CD4-positive, alpha-beta T cell treated with Interleukin-21 for 1 hour (primary cell): ENCODE measurements at regions not wholly inside any gene's neighbourhood (a gene's known extent, or its start where the extent isn't known, plus 50 kb on each side); places are given as distances from the start of the nearest gene placed in this dataset.

Source experiments
- DNase-seq: peaks from one replicate; pipeline ENCODE4 v3.0.0-alpha.2; 2020

DNA sequence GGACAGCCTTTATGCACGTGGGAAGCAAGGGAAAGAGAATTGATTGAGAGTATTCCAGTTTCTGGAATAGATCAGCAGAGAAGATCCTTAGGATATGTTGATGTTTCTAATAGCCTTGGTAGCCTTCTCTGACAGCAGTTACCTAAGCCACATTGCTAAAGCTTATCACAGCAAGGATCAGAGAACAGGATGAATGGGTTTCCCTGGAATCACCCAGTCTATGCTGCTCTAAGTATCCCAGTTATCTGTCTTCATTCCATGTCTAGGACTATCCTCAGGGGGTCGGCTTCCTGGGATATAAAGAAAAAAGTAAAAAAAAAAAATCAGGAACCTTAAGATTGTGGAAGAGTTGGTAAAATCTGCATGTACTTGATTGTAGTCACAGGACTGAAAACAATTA is 352.0 kb upstream of the AKR1E2 start:
- DNase-seq = no peak

DNA sequence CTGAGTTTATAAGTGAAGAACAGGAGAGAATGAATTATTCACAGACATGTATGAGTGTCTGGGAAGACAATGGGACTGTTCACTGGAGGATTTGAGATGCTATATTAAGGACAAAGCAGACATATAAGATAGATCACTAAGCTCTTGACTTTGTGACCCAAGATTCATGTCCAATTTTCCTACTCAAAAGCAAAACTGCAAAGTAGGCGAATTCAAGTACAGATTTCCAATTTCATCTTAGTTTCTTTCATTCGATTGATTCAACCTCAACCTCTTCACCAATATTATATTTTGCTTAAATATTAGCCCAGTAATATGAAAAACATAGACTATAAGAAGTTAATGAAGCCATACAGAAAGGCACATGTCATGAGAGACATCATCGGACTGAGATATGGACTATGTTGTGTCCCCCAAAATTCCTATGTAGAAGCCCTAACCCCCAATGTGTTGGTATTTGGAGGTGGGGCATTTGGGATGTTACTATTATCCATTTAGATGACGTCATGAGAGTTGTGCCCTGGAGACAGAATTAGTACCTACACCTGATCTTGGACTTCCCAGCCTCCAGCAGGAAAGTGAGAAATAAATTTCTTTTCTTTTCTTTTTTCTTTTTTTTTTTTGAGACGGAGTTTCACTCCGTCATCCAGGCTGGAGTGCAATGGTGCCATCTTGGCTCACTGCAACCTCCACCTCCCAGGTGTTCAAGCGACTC is 353.7 kb upstream of the AKR1E2 start:
- no peak for DNase-seq

GRCh38 chr10:4470231-4470835 is 355.7 kb upstream of the AKR1E2 start:
- no peak for DNase-seq

DNA sequence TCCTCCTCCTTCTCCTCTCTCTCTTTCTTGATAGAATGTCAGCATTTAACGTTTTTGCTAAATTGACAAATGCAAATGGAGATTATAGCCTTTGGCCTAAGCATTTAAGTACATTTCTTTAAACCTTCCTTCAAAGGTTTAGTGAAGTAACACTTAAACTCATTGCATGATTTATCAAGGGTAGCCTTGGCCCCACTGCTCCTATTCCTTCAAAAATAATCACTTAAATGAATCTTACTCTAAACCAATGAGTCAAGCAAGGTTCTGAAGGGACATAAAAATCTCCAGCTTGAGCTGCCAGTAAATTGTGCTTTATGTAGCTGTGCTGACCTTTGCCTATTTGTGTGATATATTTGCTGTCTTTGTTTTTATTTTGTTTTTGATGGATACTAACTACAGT is 358.5 kb upstream of the AKR1E2 start:
- DNase-seq = no peak

DNA sequence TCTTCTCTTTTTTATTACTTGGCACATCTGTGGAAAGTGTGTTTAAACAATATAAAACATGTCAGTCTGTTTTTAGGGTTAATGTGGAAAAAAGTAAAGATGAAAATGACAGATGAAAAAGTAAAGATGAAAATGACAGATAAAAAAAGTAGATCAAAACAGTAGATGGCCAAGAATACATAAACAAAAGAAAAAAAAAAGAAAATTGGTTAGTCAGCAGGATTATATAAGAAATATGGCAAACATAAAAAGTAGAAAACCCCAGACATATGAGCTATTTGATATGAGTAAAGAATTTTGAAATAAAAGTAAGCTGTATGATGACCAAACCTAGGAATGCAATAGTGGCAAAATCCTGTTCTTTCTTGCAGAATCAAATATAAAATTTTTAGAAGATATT is 365.7 kb upstream of the AKR1E2 start:
- DNase-seq = no peak

DNA sequence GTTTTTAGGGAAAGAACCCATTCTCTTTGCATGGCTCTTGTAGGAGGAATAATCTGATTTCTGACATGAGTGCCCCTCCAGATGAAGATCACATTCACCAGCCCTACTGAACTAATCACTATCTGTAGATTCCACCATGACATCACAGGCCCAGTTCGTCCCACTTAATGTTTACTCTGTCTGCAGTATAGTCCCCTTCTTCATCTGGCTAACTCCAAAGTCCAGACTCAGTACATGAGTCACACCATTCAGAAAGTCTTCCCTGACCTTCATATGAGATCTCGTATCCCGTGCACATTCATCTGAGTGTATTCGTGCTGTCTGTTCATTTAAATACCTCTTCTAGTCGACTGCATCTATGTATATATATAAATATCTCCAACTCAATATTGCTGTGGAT is 366.5 kb upstream of the AKR1E2 start:
- no peak for DNase-seq

GRCh38 chr10:4457597-4457996 is 368.4 kb upstream of the AKR1E2 start:
- DNase-seq = no peak

- DNase-seq = no peak
Measured at GRCh38 chr10:4456776-4457175, 369.2 kb upstream of the AKR1E2 start.

DNA sequence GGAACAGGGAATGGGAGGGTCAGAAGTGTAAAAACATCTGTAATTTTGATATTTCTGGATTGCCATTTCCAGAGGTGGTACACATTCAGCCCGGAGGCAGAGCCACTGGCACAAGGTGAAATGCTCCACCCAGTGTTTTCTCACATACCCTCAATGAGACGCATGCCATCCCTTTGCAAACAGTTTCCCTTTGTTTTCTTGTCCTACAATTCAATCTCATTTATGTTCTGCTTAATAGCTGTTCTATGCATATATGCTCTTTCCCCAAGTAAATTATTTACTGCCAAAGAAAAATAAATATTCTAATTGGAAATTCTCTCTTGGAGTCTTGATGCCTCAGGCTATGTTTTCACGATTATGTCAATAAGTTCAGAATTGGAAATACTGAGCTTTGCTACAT is 369.7 kb upstream of the AKR1E2 start:
- no peak for DNase-seq

DNA sequence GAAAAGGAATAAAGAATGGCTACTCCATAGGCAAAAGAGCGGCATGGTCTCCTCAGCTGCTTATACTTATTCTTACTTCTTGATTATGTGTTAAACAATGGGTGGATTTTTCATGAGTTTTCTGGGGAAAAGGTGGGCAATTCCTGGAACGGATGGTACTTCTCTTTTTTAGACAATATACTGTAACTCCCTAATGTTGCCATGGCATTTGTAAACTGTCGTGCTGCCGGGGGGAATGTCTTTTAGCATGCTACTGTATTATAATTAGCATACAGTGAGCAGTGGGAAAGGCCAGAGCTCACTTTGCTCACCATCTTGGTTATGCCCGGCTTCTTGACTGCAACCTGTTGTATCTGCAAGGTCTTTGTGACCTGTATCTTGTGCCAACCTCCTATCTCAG is 372.1 kb upstream of the AKR1E2 start:
- no peak for DNase-seq

DNA sequence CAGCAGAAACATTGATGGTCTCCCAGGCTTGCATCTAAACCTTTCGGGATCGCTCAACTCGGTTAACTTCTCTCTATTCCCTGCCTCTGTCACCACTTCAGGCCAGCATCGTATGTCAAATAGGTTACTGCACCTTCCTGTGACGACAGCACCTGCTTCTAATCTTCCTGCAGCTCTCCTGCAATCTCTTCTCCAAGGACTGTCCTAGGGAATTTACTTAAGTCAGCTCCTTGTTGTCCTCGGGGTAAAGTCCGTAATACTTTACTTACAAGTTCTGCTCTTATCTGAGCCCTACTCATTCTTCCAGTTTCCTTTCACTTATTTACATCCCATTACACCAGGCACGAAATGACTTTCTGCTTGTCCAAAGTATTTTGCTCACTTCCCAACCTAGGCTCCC is 372.7 kb upstream of the AKR1E2 start:
- no peak for DNase-seq

DNA sequence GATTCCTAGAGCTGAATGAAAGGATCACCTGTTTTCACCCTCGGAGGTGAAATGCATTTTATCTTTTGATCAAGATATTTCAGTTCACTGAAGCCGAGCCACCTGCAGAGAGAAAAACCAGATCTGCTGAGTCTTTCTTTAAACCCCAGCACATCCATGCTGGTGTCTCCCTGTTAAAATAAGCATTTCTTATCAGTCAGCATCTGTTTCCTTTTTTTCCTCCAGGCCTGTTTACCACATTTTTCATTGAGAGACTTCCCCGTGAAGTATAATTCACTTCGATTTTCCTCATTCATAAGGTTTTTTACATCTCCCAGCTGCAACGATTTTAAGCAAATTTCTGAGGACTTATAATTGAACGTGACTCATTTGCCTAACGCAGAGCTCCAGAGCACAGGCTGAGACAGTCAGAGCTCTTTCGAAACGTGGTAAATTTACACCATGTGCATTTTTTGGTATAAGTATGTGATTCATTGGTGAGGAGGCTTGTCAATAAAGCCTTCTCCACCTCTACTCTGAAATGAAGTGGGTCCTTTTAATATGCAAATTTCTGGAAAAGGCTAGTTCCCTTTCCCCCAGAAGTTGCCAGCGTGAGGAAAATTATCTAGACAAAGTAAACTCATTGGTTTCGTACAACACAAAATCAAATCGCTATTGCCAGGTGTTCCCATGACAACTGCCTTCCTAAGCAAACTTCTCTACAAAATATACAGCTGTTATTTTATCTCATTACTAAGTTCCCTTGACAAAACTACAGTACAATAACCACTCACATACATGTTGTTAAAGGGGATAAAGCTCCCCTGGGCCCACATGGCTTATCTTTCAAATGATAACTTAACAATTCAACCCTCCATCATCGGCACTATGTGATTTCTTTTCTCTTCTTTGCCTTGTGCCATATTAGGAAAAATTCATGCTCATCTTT is 374.8 kb upstream of the AKR1E2 start:
- no peak for DNase-seq

DNA sequence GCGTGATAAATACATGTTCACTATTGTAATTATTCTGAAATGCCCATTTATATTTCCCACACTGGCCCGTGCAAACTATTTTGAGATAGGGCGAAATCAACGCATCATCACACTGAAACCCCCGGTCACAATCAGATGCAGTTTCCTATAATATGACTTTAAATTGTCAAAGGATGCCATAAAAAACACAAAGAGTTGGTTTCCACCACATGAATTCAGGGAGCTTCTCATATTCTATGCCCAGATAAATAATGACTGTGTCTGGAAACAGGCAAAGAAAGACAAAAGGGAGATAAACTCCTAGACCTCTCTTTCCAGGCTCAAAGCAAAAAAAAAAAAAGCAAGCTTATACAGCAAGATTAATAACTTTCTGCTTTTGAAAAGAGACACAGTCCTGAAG is 375.8 kb upstream of the AKR1E2 start:
- DNase-seq = no peak

- no peak for DNase-seq
Measured at GRCh38 chr10:4448030-4448429, 378.0 kb upstream of the AKR1E2 start.

DNA sequence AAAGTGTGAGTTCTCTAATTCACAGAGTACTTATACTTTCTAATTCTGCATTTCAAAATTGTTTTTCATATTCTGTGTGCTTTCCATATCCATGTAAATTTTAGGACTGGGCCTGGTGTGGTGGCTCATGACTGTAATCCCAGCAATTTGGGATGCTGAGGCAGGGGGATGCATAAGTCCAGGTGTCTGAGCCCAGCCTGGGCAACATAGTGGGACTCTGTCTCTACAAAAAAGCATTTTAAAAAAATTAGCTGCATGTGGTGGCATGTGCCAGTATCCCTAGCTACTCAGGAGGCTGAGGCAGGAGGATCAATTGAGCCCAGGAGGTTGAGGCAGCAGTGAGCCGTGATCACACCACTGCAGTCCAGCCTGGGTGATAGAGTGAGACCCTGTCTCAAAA is 382.6 kb upstream of the AKR1E2 start:
- no peak for DNase-seq

- no peak for DNase-seq
Measured at GRCh38 chr10:4442296-4442695, 383.7 kb upstream of the AKR1E2 start.

GRCh38 chr10:4440260-4440659 is 385.7 kb upstream of the AKR1E2 start:
- DNase-seq = no peak

- no peak for DNase-seq
Measured at GRCh38 chr10:4437791-4438190, 388.2 kb upstream of the AKR1E2 start.

DNA sequence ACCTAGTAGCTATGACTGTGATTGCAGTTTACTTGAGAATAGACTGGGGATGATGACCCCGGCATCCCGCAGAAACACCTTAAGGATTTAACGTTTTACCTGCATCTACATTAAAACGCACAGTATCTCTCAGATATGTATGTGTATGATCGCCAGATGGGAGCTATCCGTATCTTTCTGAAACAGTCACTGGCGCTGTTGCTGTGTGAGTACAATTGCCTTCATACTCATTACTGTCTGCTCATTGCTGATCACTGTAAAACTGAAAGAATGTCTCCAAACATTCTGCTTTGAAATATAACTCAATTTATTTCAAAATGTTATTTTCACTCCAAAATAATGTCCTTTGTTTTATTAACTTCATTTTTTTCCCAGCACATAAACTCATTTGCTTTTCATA is 388.9 kb upstream of the AKR1E2 start:
- DNase-seq = no peak

DNA sequence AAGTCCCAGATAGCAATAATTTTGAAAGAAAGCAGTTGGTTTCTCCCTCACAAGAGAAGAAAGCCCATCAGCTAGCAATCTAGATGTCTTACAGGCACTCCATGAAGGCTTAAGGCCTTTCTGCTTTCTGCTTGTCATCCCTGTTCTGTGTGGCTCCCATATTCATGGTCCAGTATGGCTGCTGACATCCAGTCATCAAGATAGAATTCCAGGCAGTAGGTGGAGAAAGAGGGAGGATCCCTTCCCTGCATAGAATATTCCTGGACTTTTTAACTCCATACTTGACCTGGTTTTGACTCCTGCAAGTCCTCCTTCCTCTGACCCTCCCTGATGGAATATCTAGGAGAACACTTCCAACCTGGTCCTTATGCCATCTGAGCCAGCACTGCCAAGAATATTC is 389.9 kb upstream of the AKR1E2 start:
- no peak for DNase-seq

DNA sequence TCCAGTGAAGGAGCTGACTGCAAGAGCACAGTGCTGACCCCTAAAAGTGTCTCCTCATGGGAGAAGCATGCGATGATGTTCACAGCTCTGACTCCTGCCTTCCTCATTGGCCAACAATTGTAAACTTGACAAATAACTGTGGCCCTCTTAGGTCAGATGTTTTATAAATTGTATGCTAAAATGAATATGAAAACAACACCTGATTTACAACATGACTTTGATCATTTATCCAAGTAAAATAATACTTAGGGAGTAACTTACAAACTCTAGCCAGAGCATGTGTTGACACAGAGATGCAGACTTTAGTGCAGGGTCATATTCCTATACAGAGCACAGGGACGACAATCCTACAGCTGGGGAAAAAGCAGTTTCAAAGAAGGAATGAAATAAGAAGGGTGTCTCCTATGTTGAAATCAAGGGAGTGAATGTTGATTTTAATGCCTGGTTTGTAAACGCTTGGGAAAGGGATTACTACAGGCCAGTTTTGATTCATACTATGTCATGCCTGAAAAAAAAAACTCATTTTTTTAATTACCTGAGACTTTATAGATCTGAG is 391.4 kb upstream of the AKR1E2 start:
- DNase-seq = no peak

DNA sequence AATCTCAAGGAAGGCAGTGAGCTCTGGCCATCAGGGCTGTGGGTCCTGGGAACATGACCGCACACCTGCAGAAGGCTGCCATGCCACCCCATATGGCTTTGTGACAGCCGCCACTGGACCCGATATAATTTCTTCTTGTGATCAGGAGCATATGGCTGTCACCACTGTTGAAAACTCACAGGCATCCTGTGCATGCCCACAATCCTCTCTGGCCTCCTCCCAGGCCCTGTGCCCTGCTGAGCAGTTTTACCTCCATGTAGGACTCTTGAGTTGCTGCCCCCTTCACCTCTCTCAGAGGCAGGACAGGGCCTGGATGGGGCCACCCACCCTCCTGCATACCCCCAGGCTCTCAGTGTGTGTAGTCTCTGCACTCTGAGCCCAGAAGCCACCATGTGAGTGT is 391.9 kb upstream of the AKR1E2 start:
- DNase-seq = no peak

GRCh38 chr10:4431114-4431863 is 394.7 kb upstream of the AKR1E2 start:
- no peak for DNase-seq
